MCF 10A (cell line): ENCODE measurements at regions not wholly inside any gene's neighbourhood (a gene's known extent, or its start where the extent isn't known, plus 50 kb on each side); places are given as distances from the start of the nearest gene placed in this dataset.
"Not testable (repeated sequence)": the region's sequence is repeated elsewhere in the genome, so short reads cannot be mapped to it uniquely, and the experiment has no call there.

ENCODE experiments used
- BruUV-seq: library from RNA; stranded (reverse); fragments of 400-500 nt; replicated peaks from 2 replicates; lab custom pipeline; 2021; lab: Mats Ljungman, UMichigan
- CTCF ChIA-PET: fragments of 300-600 bp; sonication (Branson Sonifier 250); formaldehyde crosslinking; extraction: SDS; loops from one replicate; lab custom pipeline; 2021; ENCODE audit warnings: antibody characterized with exemption, inconsistent platforms; lab: Yijun Ruan, JAX
- POLR2A ChIA-PET: fragments of 300-600, 350-650 bp; sonication (Branson Sonifier 250); formaldehyde crosslinking; extraction: SDS; loops from one replicate; lab custom pipeline; 2020; ENCODE audit warnings: antibody characterized with exemption, inconsistent platforms; lab: Yijun Ruan, JAX
- DNase-seq: peaks from one replicate; pipeline ENCODE4 v3.0.0-alpha.2; 2018; ENCODE audit not compliant: unreplicated experiment
- H3K27ac Mint-ChIP-seq: one replicate; pipeline ENCODE4 v1.8.0; 2022; ENCODE audit warnings: mild to moderate bottlenecking, low read depth, mixed read lengths; ENCODE audit not compliant: unreplicated experiment
- H3K27me3 Mint-ChIP-seq: one replicate; pipeline ENCODE4 v1.8.0; 2022; ENCODE audit warnings: mixed read lengths; ENCODE audit not compliant: insufficient read depth, unreplicated experiment
- H3K36me3 Mint-ChIP-seq: one replicate; pipeline ENCODE4 v1.8.0; 2022; ENCODE audit warnings: mild to moderate bottlenecking, moderate library complexity, mixed read lengths; ENCODE audit not compliant: insufficient read depth, unreplicated experiment
- H3K4me1 Mint-ChIP-seq: one replicate; pipeline ENCODE4 v1.8.0; 2022; ENCODE audit warnings: mixed read lengths; ENCODE audit not compliant: insufficient read depth, unreplicated experiment
- H3K4me3 Mint-ChIP-seq: one replicate; pipeline ENCODE4 v1.8.0; 2022; ENCODE audit warnings: mild to moderate bottlenecking, moderate library complexity, mixed read lengths; ENCODE audit not compliant: unreplicated experiment
- H3K9me3 Mint-ChIP-seq: one replicate; pipeline ENCODE4 v1.8.0; 2022; ENCODE audit warnings: mixed read lengths; ENCODE audit not compliant: unreplicated experiment
- CTCF ChIP-seq: fragments of 200-600 bp; IDR thresholded peaks from one replicate; pipeline ENCODE4 v1.8.0; 2022; ENCODE audit warnings: antibody characterized with exemption, mild to moderate bottlenecking; ENCODE audit not compliant: unreplicated experiment
- intact Hi-C: fragments of 100-400 bp; cut with micrococcal nuclease; formaldehyde crosslinking; loops from 2 replicates; pipeline ENCODE4 v1.14.1; 2022

- Mint-ChIP-seq H3K27me3 (no peaks in the 10 kb centered on the region), H3K9me3 (no peaks in the 10 kb centered on the region), H3K27ac (no peak overlapping the region), H3K4me3 (no peak overlapping the region), H3K36me3 (no peaks in the 10 kb centered on the region), H3K4me1 (no peaks in the 10 kb centered on the region)
- peak; percentile 13 for DNase-seq
- BruUV-seq = no TSS peak
- ChIA-PET POLR2A (no interaction called here), CTCF (interaction anchor here (0.6 kb wide), 1 partner anchor 54 kb away, joined by 3 read pairs; no protein-coding TSS in a partner anchor)
- no peak for TF ChIP-seq CTCF
- intact Hi-C loops = no loop called here
Observed at GRCh38 chr12:33514893-33515292, 75.3 kb upstream of the SYT10 start.

DNA sequence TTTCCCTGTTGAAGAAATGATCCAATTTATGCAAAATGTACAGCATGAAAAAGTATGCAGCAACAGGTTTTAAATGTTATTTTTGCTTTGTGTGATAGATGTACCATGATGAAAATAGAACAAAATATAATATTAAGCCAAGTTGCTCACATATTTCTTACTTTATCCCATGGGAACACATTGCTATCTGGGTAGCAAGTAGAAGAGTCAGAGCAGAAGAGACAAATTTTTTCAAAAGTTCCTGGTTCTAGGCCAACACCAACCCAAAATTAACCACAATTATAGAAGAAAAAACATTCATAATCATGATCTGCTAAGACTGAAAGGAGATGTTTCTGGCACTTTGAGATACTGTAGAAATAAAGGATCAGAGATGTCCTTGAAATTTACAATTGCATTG, 79.9 kb upstream of the SYT10 start:
- no peaks in the 10 kb centered on the region for H3K4me1 Mint-ChIP-seq
- CTCF ChIA-PET = no interaction called here
- no peaks in the 10 kb centered on the region for H3K36me3 Mint-ChIP-seq
- DNase-seq = no peak
- POLR2A ChIA-PET = no interaction called here
- no peak for TF ChIP-seq CTCF
- no peaks in the 10 kb centered on the region for H3K27me3 Mint-ChIP-seq
- H3K27ac Mint-ChIP-seq = no peak overlapping the region
- no TSS peak for BruUV-seq
- no peak overlapping the region for H3K4me3 Mint-ChIP-seq
- intact Hi-C loops = no loop called here
- no peaks in the 10 kb centered on the region for H3K9me3 Mint-ChIP-seq

- intact Hi-C loops, POLR2A ChIA-PET, H3K4me3 Mint-ChIP-seq, DNase-seq, CTCF ChIA-PET, H3K4me1 Mint-ChIP-seq, H3K27ac Mint-ChIP-seq, H3K36me3 Mint-ChIP-seq, H3K9me3 Mint-ChIP-seq, H3K27me3 Mint-ChIP-seq, BruUV-seq: not testable (repeated sequence)
Observed at GRCh38 chr12:33520505-33521302, 81.1 kb upstream of the SYT10 start.

- Mint-ChIP-seq H3K36me3 (no peaks in the 10 kb centered on the region), H3K4me3 (no peak overlapping the region), H3K27me3 (no peaks in the 10 kb centered on the region), H3K4me1 (no peaks in the 10 kb centered on the region), H3K9me3 (no peaks in the 10 kb centered on the region), H3K27ac (no peak overlapping the region)
- ChIA-PET CTCF (interaction anchor here (0.6 kb wide), 1 partner anchor 53 kb away, joined by 4 read pairs; no protein-coding TSS in a partner anchor), POLR2A (no interaction called here)
- BruUV-seq = no TSS peak
- no peak for TF ChIP-seq CTCF
- intact Hi-C loops = no loop called here
- DNase-seq = no peak
Observed at GRCh38 chr12:33529031-33529430, 89.4 kb upstream of the SYT10 start.
